Subcutaneous abdominal adipose tissue (tissue), 5 donors: ENCODE measurements at regions not wholly inside any gene's neighbourhood (a gene's known extent, or its start where the extent isn't known, plus 50 kb on each side); places are given as distances from the start of the nearest gene placed in this dataset.

Source experiments
- H3K27ac ChIP-seq: one replicate; pipeline ENCODE4 v1.7.0; 2013; ENCODE audit warnings: low read depth, mild to moderate bottlenecking, inconsistent platforms, low read length, moderate library complexity
- H3K27me3 ChIP-seq, 5 donors: one replicate each; pipeline ENCODE4 v1.7.0; 2013; ENCODE audit warnings: low read length in 5 of 5, inconsistent platforms in 1 of 5; ENCODE audit not compliant: control insufficient read depth in 5 of 5, insufficient read depth in 4 of 5
- H3K36me3 ChIP-seq, 5 donors: one replicate each; pipeline ENCODE4 v1.7.0; 2013; ENCODE audit warnings: low read length in 5 of 5; ENCODE audit not compliant: control insufficient read depth in 5 of 5, insufficient read depth in 5 of 5
- H3K4me1 ChIP-seq, 5 donors: one replicate each; pipeline ENCODE4 v1.7.0; 2013; ENCODE audit warnings: low read length in 5 of 5, mild to moderate bottlenecking in 3 of 5, moderate library complexity in 1 of 5; ENCODE audit not compliant: control insufficient read depth in 5 of 5, insufficient read depth in 5 of 5
- H3K4me3 ChIP-seq, 5 donors: one replicate each; pipeline ENCODE4 v1.7.0; 2013; ENCODE audit warnings: low read length in 5 of 5, low read depth in 1 of 5
- H3K9ac ChIP-seq, 5 donors: one replicate each; pipeline ENCODE4 v1.7.0; 2013; ENCODE audit warnings: low read length in 5 of 5, mild to moderate bottlenecking in 4 of 5, moderate library complexity in 3 of 5
- H3K9me3 ChIP-seq, 5 donors: one replicate each; pipeline ENCODE4 v1.7.0; 2013; ENCODE audit warnings: low read length in 5 of 5; ENCODE audit not compliant: control insufficient read depth in 5 of 5
- donor health status: healthy.
- donor health status: healthy.
- donor health status: healthy.
- donor health status: healthy.
- donor health status: healthy.

GRCh38 chr2:167353605-167354280 lies 465.5 kb downstream of the XIRP2 start:
- Histone ChIP-seq H3K9me3 (no peaks in the 10 kb centered on the region), H3K36me3 (no peaks in the 10 kb centered on the region), H3K9ac (no peak overlapping the region), H3K27ac (no peak overlapping the region), H3K4me3 (no peak overlapping the region), H3K27me3 (peaks cover 0 to 4% (median 0%) of the 10 kb centered on the region in 5 donors), H3K4me1 (no peaks in the 10 kb centered on the region)

GRCh38 chr2:167345559-167345958 lies 457.3 kb downstream of the XIRP2 start:
- H3K36me3 ChIP-seq: no peaks in the 10 kb centered on the region
- peaks cover 0 to 3% (median 0%) of the 10 kb centered on the region in 5 donors for H3K27me3 ChIP-seq
- no peak overlapping the region for H3K27ac ChIP-seq

GRCh38 chr2:167342769-167343168 lies 454.5 kb downstream of the XIRP2 start:
- Histone ChIP-seq H3K9ac (no peak overlapping the region), H3K4me3 (no peak overlapping the region), H3K9me3 (no peaks in the 10 kb centered on the region), H3K36me3 (no peaks in the 10 kb centered on the region), H3K4me1 (no peaks in the 10 kb centered on the region), H3K27ac (no peak overlapping the region), H3K27me3 (no peaks in the 10 kb centered on the region)

More at GRCh38 chr2:167345559-167345958, 457.3 kb downstream of the XIRP2 start:
- H3K9me3 ChIP-seq: no peaks in the 10 kb centered on the region
- no peaks in the 10 kb centered on the region for H3K4me1 ChIP-seq
- no peak overlapping the region for H3K4me3 ChIP-seq
- no peak overlapping the region for H3K9ac ChIP-seq

GRCh38 chr2:167340322-167340721 lies 452.0 kb downstream of the XIRP2 start:
- Histone ChIP-seq H3K4me3 (no peak overlapping the region), H3K27me3 (peaks cover 0 to 2% (median 0%) of the 10 kb centered on the region in 5 donors), H3K4me1 (no peaks in the 10 kb centered on the region), H3K27ac (no peak overlapping the region), H3K9ac (no peak overlapping the region), H3K9me3 (no peaks in the 10 kb centered on the region), H3K36me3 (no peaks in the 10 kb centered on the region)

DNA sequence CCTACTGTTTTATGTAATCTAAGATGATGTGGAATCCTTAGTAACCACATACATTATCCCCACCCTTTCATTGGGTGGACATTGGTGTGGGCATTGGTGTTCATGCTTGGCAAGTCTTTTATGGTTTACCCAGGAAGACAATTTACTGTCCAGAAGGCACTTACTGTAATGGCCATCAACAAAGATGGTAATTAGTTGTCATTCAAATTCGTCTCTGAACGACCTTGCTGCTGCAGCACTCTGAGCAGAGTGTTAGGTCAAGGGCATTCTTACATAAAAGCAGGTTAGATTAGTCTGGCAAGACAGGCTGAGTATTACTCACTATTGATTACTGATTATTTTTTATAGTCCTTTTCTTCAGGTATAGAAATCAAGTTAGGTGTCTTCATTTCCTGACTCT lies 447.9 kb downstream of the XIRP2 start:
- Histone ChIP-seq H3K27me3 (peaks cover 0 to 2% (median 0%) of the 10 kb centered on the region in 5 donors), H3K9me3 (peaks cover 0 to 2% (median 0%) of the 10 kb centered on the region in 5 donors), H3K9ac (no peak overlapping the region), H3K4me1 (no peaks in the 10 kb centered on the region), H3K27ac (no peak overlapping the region), H3K4me3 (no peak overlapping the region), H3K36me3 (no peaks in the 10 kb centered on the region)

GRCh38 chr2:167335541-167335992 lies 447.3 kb downstream of the XIRP2 start:
- H3K36me3 ChIP-seq: no peaks in the 10 kb centered on the region
- H3K27ac ChIP-seq: no peak overlapping the region

DNA sequence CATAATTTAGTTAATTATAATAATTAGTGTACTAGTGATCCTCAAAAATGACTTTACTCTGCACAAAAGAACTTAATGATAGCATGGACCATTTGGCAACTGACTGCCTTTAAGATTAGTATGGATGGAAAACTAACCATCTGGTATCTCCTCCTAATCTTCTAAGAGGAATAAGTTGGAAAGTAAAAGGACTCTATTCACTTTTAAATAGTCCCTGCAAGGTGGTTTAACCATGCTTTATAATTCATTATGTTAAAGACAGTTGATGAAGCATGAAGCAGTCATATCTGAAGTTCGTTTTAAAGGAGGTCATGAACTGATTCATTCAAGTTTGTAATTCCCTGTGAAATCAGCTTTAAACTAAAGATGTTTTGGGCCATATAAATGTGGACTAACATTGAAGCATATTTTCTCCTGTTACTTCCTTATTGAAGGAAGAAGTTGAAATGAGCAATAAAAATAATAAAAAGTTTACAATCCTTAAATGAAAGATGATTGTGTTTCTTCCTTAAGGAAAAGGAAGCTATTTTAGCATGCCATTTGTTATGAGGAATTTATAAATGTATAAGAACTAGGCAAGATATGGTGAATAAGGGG lies 446.0 kb downstream of the XIRP2 start:
- H3K4me3 ChIP-seq: no peak overlapping the region
- no peaks in the 10 kb centered on the region for H3K4me1 ChIP-seq
- no peak overlapping the region for H3K27ac ChIP-seq
- H3K36me3 ChIP-seq: no peaks in the 10 kb centered on the region
- no peak overlapping the region for H3K9ac ChIP-seq
- peaks cover 0 to 2% (median 0%) of the 10 kb centered on the region in 5 donors for H3K27me3 ChIP-seq
- H3K9me3 ChIP-seq: peaks cover 0 to 3% (median 0%) of the 10 kb centered on the region in 5 donors

More at GRCh38 chr2:167335541-167335992, 447.3 kb downstream of the XIRP2 start:
- Histone ChIP-seq H3K4me1 (no peaks in the 10 kb centered on the region), H3K9ac (no peak overlapping the region), H3K9me3 (peaks cover 0 to 3% (median 0%) of the 10 kb centered on the region in 5 donors), H3K27me3 (peaks cover 0 to 2% (median 0%) of the 10 kb centered on the region in 5 donors), H3K4me3 (no peak overlapping the region)

DNA sequence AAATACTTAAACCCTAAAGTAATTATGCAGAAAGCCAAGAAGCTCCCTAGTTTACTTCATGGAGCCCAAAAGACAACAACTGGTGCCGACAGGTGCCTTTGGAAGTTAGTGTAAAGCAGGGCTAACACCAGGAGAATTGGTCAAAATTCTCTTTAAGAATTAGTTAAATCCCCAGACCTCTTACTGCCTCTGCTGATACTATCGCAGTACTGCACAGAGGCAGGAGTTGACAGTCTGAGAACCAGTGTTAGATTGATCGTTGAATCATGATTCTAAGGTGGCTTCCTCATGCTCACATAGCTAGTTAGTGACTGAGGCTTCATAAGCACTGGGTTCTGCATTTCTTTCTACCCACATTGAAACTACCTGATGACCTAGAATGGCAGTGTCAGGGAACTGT lies 445.0 kb downstream of the XIRP2 start:
- H3K36me3 ChIP-seq: no peaks in the 10 kb centered on the region
- peaks cover 0 to 3% (median 0%) of the 10 kb centered on the region in 5 donors for H3K9me3 ChIP-seq
- no peak overlapping the region for H3K9ac ChIP-seq
- H3K4me3 ChIP-seq: no peak overlapping the region
- no peaks in the 10 kb centered on the region for H3K4me1 ChIP-seq
- peaks cover 0 to 2% (median 0%) of the 10 kb centered on the region in 5 donors for H3K27me3 ChIP-seq
- H3K27ac ChIP-seq: no peak overlapping the region

GRCh38 chr2:167332358-167332757 lies 444.1 kb downstream of the XIRP2 start:
- no peak overlapping the region for H3K4me3 ChIP-seq
- H3K27me3 ChIP-seq: peaks cover 0 to 2% (median 0%) of the 10 kb centered on the region in 5 donors
- no peaks in the 10 kb centered on the region for H3K4me1 ChIP-seq
- H3K9me3 ChIP-seq: peaks cover 0 to 3% (median 0%) of the 10 kb centered on the region in 5 donors
- H3K27ac ChIP-seq: no peak overlapping the region
- H3K9ac ChIP-seq: no peak overlapping the region
- H3K36me3 ChIP-seq: no peaks in the 10 kb centered on the region

DNA sequence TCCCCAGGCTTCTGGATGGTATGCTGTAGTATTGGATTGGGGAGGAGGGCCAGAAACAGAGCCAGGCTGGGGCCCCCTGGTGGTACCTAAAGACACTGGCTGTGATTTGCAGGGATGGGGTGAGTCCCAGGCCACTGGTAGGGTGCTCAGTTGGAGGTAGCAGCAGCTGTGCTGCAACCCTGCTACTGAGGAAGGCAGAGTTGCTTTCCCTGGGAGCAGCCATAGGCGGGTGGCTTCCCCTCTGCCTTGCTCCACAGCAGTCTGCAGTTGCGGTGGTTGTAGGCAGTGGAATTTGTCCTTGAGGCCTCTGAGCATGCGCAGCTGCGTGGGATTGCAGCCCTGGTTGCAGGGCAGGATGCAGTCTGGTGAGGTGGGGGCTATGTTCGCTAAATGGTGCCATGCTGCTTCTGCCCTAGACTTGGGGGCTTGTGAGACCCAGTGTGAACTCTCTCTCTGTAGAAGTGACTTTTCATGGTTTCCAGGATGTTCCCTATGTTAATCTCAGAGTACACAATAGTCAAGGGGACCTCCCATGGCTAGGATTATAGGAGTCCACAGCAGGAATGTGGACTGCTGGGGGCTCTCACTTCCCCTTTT lies 443.5 kb downstream of the XIRP2 start:
- Histone ChIP-seq H3K4me3 (no peak overlapping the region), H3K9me3 (peaks cover 0 to 3% (median 0%) of the 10 kb centered on the region in 5 donors), H3K4me1 (no peaks in the 10 kb centered on the region), H3K36me3 (no peaks in the 10 kb centered on the region), H3K27me3 (peaks cover 0 to 2% (median 0%) of the 10 kb centered on the region in 5 donors), H3K27ac (no peak overlapping the region), H3K9ac (no peak overlapping the region)
